Calu3 (cell line): ENCODE measurements at regions not wholly inside any gene's neighbourhood (a gene's known extent, or its start where the extent isn't known, plus 50 kb on each side); places are given as distances from the start of the nearest gene placed in this dataset.

ENCODE experiments used
- BruUV-seq: library from RNA; stranded (reverse); fragments of 400-500 nt; replicated peaks from 2 replicates; lab custom pipeline; 2021; lab: Mats Ljungman, UMichigan
- CTCF ChIA-PET: fragments of 300-600 bp; sonication (Branson Sonifier 250); formaldehyde crosslinking; loops from one replicate; lab custom pipeline; 2022; ENCODE audit warnings: antibody characterized with exemption; lab: Charles Lee
- DNase-seq: peaks from one replicate; pipeline ENCODE4 v3.0.0; 2022
- H3K27ac Mint-ChIP-seq: one replicate; pipeline ENCODE4 v1.8.0; 2022; ENCODE audit warnings: mixed read lengths; ENCODE audit not compliant: unreplicated experiment
- H3K27me3 Mint-ChIP-seq: one replicate; pipeline ENCODE4 v1.8.0; 2022; ENCODE audit warnings: mixed read lengths; ENCODE audit not compliant: unreplicated experiment
- H3K36me3 Mint-ChIP-seq: one replicate; pipeline ENCODE4 v1.8.0; 2022; ENCODE audit warnings: mild to moderate bottlenecking, moderate library complexity, mixed read lengths; ENCODE audit not compliant: insufficient read depth, unreplicated experiment
- H3K4me1 Mint-ChIP-seq: one replicate; pipeline ENCODE4 v1.8.0; 2022; ENCODE audit warnings: mild to moderate bottlenecking, low read depth, mixed read lengths; ENCODE audit not compliant: unreplicated experiment
- H3K4me3 Mint-ChIP-seq: one replicate; pipeline ENCODE4 v1.8.0; 2022; ENCODE audit warnings: mild to moderate bottlenecking, low read depth, moderate library complexity, mixed read lengths; ENCODE audit not compliant: unreplicated experiment
- H3K9me3 Mint-ChIP-seq: one replicate; pipeline ENCODE4 v1.8.0; 2022; ENCODE audit warnings: low read depth, mixed read lengths; ENCODE audit not compliant: unreplicated experiment
- intact Hi-C: fragments of 100-400 bp; cut with micrococcal nuclease; formaldehyde crosslinking; loops from one replicate; pipeline ENCODE4 v1.10.0; 2022; ENCODE audit not compliant: unreplicated experiment
- TF ChIP-seq, protein P1 (sequence below): fragments of 200-600 bp; IDR thresholded peaks from one replicate; pipeline ENCODE4 v1.8.0; 2022; ENCODE audit warnings: antibody characterized with exemption; ENCODE audit not compliant: unreplicated experiment

DNA sequence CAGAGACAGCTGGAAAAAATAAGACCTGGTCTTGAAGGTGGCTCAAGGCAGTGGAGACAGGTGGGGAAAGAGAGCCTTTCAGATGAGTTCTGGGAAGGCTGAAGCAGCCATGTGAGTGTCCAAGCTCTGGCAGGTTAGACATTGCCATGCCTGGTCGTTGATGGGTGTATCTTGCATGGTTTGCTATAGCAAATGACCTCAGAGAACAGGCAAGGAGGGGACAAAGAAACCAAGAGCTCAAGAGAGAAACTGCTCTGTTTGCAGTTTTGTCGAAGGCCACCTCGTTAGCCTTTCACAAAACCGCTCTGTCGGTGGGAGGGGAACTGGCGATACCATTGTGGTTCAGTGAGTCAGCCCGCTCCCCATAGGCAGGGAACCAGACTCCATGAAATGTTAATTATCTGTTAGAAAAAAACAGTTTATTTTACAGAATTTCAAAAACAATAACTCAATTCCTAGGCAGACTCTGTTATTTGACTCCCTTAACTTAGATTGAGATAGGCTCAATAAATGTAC is 82.8 kb upstream of the ARGLU1 start:
- DNase-seq = no peak
- TF ChIP-seq, protein P1, sequence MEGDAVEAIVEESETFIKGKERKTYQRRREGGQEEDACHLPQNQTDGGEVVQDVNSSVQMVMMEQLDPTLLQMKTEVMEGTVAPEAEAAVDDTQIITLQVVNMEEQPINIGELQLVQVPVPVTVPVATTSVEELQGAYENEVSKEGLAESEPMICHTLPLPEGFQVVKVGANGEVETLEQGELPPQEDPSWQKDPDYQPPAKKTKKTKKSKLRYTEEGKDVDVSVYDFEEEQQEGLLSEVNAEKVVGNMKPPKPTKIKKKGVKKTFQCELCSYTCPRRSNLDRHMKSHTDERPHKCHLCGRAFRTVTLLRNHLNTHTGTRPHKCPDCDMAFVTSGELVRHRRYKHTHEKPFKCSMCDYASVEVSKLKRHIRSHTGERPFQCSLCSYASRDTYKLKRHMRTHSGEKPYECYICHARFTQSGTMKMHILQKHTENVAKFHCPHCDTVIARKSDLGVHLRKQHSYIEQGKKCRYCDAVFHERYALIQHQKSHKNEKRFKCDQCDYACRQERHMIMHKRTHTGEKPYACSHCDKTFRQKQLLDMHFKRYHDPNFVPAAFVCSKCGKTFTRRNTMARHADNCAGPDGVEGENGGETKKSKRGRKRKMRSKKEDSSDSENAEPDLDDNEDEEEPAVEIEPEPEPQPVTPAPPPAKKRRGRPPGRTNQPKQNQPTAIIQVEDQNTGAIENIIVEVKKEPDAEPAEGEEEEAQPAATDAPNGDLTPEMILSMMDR = no peak
- TSS peak; percentile 57 for BruUV-seq
- Mint-ChIP-seq H3K27me3 (no peaks in the 10 kb centered on the region), H3K9me3 (no peaks in the 10 kb centered on the region), H3K36me3 (no peaks in the 10 kb centered on the region), H3K4me3 (no peak overlapping the region), H3K4me1 (no peaks in the 10 kb centered on the region), H3K27ac (no peak overlapping the region)
- CTCF ChIA-PET = no interaction called here
- intact Hi-C loops = no loop called here

DNA sequence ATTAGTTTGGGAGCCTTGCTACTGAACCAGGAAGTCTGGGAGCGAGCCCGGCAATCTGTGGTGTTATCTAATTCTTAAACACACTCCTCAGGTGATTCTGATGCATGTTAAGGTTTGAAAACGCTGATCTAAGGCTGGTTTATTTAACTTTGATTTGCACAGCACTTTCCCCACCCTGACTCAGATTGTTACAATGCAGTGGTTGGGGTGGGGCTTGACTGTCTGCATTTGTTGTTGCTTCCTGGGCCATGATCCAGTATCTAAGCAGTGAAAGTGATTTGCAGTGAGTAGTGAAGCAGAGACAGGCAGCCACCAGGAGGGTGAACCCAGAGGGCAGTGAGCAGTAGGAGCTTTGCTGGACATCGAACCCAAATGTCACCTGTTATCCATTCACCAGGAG is 81.6 kb upstream of the ARGLU1 start:
- H3K27ac Mint-ChIP-seq = peak overlapping the region; percentile 84

DNA sequence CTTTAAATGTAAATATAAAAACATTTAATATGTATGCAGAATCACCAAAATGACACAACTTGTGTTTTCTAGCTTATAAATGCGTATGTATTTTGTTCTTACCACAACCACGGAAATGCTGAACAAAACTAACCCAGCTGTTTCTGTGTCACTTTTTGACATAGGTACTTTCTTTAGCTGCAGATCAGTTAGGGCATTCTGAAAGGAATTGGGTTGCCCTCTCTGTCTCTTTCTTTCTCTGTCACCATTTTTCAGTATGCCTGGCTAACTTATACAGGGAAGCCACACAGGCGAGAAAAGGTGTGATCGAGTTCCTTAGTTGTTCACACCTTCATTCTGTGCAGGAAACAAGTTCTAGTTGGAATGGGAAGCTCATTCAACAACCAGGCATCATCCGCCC is 72.6 kb upstream of the ARGLU1 start:
- no TSS peak for BruUV-seq
- intact Hi-C loops = no loop called here
- DNase-seq = no peak
- Mint-ChIP-seq H3K4me3 (no peak overlapping the region), H3K27ac (no peak overlapping the region), H3K4me1 (no peaks in the 10 kb centered on the region), H3K36me3 (no peaks in the 10 kb centered on the region), H3K9me3 (no peaks in the 10 kb centered on the region), H3K27me3 (no peaks in the 10 kb centered on the region)
- TF ChIP-seq, protein P1 = no peak
- CTCF ChIA-PET = no interaction called here

More for the DNA sequence above, 81.6 kb upstream of the ARGLU1 start:
- no peaks in the 10 kb centered on the region for H3K36me3 Mint-ChIP-seq
- no peaks in the 10 kb centered on the region for H3K27me3 Mint-ChIP-seq
- no peaks in the 10 kb centered on the region for H3K9me3 Mint-ChIP-seq
- no TSS peak for BruUV-seq
- H3K4me1 Mint-ChIP-seq = no peaks in the 10 kb centered on the region
- intact Hi-C loops = no loop called here
- CTCF ChIA-PET = no interaction called here
- TF ChIP-seq, protein P1 = no peak
- peak; percentile 35 for DNase-seq
- H3K4me3 Mint-ChIP-seq = no peak overlapping the region

DNA sequence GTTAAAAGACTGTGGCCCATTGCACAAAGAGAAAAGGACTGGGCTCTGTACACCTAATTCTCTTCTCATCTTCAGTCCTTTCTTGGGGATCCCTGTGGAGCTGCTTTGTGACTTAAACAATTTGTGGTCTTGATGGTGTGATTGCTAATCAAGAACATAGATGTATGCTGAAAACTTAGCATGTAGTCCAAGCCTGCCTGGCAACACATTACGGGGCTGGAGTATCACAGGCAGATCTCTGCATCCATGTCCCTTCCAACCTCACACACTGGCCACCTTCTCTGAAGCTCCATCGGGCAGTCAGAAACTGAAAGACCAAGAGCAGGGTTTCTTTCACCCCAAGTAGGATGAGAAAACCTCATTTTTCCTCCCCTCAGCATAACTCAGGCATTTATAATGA is 69.6 kb upstream of the ARGLU1 start:
- no TSS peak for BruUV-seq
- Mint-ChIP-seq H3K4me1 (no peaks in the 10 kb centered on the region), H3K9me3 (no peaks in the 10 kb centered on the region), H3K27ac (no peak overlapping the region), H3K4me3 (no peak overlapping the region), H3K27me3 (no peaks in the 10 kb centered on the region), H3K36me3 (no peaks in the 10 kb centered on the region)
- intact Hi-C loops = no loop called here
- CTCF ChIA-PET = interaction anchor here (0.6 kb wide), 1 partner anchor 40 kb away, joined by 5 read pairs; no protein-coding TSS in a partner anchor
- no peak for DNase-seq
- TF ChIP-seq, protein P1 = no peak
